GM12865 (cell line): ENCODE measurements at regions not wholly inside any gene's neighbourhood (a gene's known extent, or its start where the extent isn't known, plus 50 kb on each side); places are given as distances from the start of the nearest gene placed in this dataset.
"Not testable (repeated sequence)": the region's sequence is repeated elsewhere in the genome, so short reads cannot be mapped to it uniquely, and the experiment has no call there.

Source experiments
- DNase-seq: peaks from one replicate; pipeline ENCODE4 v3.0.0; 2010; ENCODE audit warnings: low read depth
- H3K4me3 ChIP-seq: 2 replicates; pipeline ENCODE4 v1.5.1; 2011; ENCODE audit warnings: mild to moderate bottlenecking, low read depth, low read length, control low read depth
- TF ChIP-seq, protein P1 (sequence below): IDR thresholded peaks from 2 replicates; pipeline ENCODE4 v1.5.1; 2011; ENCODE audit warnings: low read length, control low read depth, low read depth, inconsistent platforms; ENCODE audit not compliant: insufficient read depth; ENCODE audit errors: missing control alignments

DNA sequence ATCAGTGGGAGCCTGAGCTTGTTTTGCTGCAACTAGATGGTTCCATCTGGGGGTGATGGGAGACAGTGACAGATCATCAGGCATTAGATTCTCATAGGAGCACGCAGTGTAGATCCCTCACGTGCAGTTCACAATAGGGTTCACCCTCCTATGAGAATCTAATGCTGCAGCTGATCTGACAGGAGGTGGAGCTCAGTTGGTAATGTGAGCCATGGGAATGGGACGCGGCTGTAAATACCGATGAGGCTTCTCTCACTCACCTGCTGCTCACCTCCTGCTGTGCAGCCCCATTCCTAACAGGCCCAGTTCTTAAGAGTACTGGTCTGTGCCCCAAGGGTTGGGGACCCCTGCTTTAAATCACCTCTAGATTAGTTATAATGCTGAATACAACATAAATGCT, 137.5 kb upstream of the PLEKHM1 start:
- TF ChIP-seq, protein P1, sequence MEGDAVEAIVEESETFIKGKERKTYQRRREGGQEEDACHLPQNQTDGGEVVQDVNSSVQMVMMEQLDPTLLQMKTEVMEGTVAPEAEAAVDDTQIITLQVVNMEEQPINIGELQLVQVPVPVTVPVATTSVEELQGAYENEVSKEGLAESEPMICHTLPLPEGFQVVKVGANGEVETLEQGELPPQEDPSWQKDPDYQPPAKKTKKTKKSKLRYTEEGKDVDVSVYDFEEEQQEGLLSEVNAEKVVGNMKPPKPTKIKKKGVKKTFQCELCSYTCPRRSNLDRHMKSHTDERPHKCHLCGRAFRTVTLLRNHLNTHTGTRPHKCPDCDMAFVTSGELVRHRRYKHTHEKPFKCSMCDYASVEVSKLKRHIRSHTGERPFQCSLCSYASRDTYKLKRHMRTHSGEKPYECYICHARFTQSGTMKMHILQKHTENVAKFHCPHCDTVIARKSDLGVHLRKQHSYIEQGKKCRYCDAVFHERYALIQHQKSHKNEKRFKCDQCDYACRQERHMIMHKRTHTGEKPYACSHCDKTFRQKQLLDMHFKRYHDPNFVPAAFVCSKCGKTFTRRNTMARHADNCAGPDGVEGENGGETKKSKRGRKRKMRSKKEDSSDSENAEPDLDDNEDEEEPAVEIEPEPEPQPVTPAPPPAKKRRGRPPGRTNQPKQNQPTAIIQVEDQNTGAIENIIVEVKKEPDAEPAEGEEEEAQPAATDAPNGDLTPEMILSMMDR: no peak
- H3K4me3 ChIP-seq: no peak overlapping the region
- no peak for DNase-seq

DNA sequence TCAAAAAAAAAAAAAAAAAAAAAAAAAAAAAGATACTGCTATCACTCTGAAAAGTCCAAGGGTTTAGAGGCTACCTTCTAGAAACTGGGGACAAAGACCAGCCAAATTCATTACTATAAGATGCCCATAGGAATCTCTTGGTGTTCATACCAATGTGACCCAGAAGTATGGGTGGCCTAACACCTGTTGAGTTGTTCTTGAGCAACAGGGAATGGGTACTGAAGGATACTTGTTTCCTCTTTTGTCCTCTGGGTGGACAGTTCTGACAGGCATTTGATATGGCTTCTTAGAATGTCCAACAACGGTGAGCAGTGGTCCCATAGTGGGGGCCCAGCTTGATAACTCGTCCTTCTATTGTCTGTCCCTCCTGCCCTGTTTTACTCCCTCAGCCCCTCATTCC, 141.4 kb upstream of the PLEKHM1 start:
- TF ChIP-seq, protein P1: no peak
- H3K4me3 ChIP-seq: no peak overlapping the region
- no peak for DNase-seq

DNA sequence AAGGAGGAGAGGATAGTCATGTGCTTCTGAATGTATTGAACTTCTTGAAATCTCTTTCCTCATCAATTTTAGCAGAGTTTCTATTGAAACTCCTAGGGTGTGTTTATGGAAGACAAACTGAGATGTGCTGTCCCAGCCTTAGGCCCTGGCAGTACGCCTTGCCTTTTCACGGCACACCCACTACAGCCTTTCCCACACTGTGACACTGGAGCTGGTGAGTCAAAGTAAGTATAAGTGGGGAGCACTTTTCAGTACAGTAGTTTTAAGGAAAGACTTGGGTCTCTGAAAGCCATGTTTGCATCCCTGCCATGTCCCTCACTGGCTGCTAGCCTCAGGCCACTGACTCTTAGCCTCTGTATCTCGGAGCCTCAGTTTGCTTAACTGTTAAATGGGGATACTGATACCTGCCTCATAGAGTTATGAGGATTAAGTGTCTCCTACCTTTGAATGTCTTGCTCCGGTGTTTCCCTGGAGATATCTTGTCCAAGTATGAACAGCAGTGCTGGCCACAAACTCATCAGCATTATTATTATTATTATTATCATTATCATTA, 144.7 kb upstream of the CRHR1 start:
- no peak for DNase-seq
- TF ChIP-seq, protein P1: no peak
- no peak overlapping the region for H3K4me3 ChIP-seq

DNA sequence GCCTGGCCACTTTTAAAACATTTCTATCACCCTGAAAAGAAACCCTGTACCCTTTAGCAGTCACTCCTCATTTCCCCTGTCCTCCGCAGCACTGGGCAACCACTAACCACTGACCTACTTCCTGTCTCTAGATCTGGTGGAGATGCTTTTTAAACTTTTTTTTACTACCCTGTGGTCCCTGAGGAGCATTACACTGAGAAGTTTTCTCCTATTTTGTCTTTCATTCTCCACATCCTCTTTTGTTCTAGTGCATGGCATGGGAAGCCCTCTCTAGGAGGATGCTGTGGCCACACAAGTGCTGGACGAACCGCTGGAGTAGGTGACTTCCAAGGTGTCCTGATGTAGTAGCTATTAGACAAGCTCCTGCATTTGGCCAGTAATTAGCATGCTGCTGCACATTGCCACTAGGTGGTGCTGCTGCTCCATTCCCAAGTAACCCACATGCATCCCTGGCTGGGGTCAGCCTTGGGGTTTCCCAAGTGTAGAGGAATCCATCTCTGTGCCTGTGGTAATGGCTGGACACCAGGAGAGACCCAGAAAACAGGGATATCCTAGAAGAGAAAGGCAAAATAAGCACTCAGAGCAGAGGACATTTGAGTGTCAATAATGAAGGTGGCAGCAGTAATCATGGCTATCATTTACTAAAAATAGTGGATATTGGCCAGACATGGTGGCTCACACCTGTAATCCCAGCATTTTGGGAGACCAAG, 143.8 kb upstream of the CRHR1 start:
- TF ChIP-seq, protein P1: peak; percentile 99
- peak; percentile 83 for DNase-seq
- H3K4me3 ChIP-seq: no peak overlapping the region

DNA sequence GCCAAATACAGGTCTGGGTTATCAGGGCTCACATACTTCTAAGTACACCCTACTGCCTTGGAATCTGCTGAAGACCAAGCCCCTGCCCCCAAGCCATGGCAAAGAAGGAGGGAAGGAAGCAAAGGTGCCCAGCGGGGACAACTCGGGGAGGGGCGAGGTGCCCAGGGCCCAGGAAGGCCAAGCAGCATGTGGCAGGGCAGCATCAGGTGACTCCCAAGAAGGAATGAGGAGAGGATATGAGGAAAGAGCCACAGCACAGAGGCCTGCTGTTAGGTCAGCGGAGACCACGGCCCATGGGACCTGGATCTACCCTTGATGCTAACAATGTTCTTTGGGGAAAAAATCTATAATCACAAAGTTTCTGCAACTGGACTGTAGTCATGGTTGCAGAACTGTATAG, 142.6 kb upstream of the CRHR1 start:
- DNase-seq: no peak
- TF ChIP-seq, protein P1: no peak
- no peak overlapping the region for H3K4me3 ChIP-seq

DNA sequence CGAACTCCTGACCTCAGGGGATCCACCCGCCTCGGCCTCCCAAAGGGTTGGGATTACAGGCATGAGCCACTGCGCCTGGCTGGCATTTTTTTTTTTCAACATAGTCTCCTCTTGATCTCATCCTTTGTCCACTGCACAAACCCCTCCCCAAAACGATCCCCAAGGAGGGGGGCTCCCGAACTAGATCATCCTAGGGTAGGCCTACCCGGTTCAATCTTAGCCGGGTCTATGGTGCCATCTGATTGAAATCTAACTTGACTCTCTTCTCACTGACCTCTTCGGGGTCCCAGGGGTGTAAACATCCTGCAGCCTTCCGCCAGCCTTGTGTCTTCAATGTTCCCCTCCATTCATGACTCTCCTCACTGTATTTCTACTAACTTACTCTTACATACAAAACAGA, 140.5 kb upstream of the CRHR1 start:
- no peak for DNase-seq
- TF ChIP-seq, protein P1: no peak
- no peak overlapping the region for H3K4me3 ChIP-seq

GRCh38 chr17:45644637-45645036, 139.5 kb upstream of the CRHR1 start:
- H3K4me3 ChIP-seq, DNase-seq: not testable (repeated sequence)
